Sigmoid colon (tissue), 6 donors: ENCODE measurements at regions not wholly inside any gene's neighbourhood (a gene's known extent, or its start where the extent isn't known, plus 50 kb on each side); places are given as distances from the start of the nearest gene placed in this dataset.

Source experiments
- DNase-seq: peaks from one replicate; pipeline ENCODE4 v3.0.0-alpha.2; 2019
- H3K27ac ChIP-seq, 4 donors: fragments of 200-600 bp; sonication (generic); one replicate each; pipeline ENCODE4 v1.5.1; 2016 to 2019; ENCODE audit warnings: mild to moderate bottlenecking in 1 of 4
- H3K27me3 ChIP-seq, 3 donors: fragments of 200-600 bp; sonication (generic); one replicate each; pipeline ENCODE4 v1.5.1; 2019; ENCODE audit warnings: mild to moderate bottlenecking in 1 of 3
- H3K36me3 ChIP-seq, 4 donors: fragments of 200-600 bp; sonication (generic); one replicate each; pipeline ENCODE4 v1.5.1; 2016 to 2019
- H3K4me1 ChIP-seq, 4 donors: fragments of 200-600 bp; sonication (generic); one replicate each; pipeline ENCODE4 v1.5.1; 2017 to 2019
- H3K4me3 ChIP-seq, 4 donors: fragments of 200-600 bp; sonication (generic); one replicate each; pipeline ENCODE4 v1.5.1; 2017 to 2019; ENCODE audit warnings: mild to moderate bottlenecking in 2 of 4, moderate library complexity in 1 of 4
- H3K9me3 ChIP-seq, 4 donors: fragments of 200-600 bp in 3 of 4; sonication (generic) in 3 of 4; one replicate each; pipeline versions ENCODE4 v1.5.1 to v1.6.1; 2013 to 2019
- CTCF ChIP-seq, 4 experiments: fragments of 450-650 bp in 3 of 4; fragments of 200-600 bp in 1 of 4; IDR thresholded peaks; one replicate each; pipeline ENCODE4 v1.5.1; 2016 to 2019; ENCODE audit warnings: antibody characterized with exemption in 4 of 4, mild to moderate bottlenecking in 3 of 4, moderate library complexity in 2 of 4
- EP300 ChIP-seq, 4 donors: sonication (generic); formaldehyde crosslinking; IDR thresholded peaks; one replicate each; pipeline ENCODE4 v1.6.1; 2017; ENCODE audit warnings: antibody characterized with exemption in 4 of 4
- POLR2A ChIP-seq, 2 donors: fragments of 450-650 bp; IDR thresholded peaks; one replicate each; pipeline ENCODE4 v1.6.1; 2016; ENCODE audit warnings: antibody characterized with exemption in 2 of 2, mild to moderate bottlenecking in 2 of 2, moderate library complexity in 2 of 2
- POLR2AphosphoS5 ChIP-seq, 4 donors: sonication (generic); formaldehyde crosslinking; IDR thresholded peaks; one replicate each; pipeline ENCODE4 v1.6.1; 2017; ENCODE audit warnings: antibody characterized with exemption in 4 of 4
- WGBS, 2 donors: extraction: QIAGEN DNeasy Blood & Tissue Kit; methylation state at CpG; one replicate each; pipeline ENCODE4 v1.1.7; 2013; 5-methylcytosine and 5-hydroxymethylcytosine counted together
- intact Hi-C: fragments of 100-400 bp; cut with DNase I; formaldehyde crosslinking; loops from one replicate; pipeline ENCODE4 v1.15.1; 2023
- donor health status: healthy with polysubstance abuse.
- donor health status: healthy.

GRCh38 chr15:81774309-81774708 is 271.5 kb downstream of the MEX3B start:
- DNase-seq: no peak
- TF ChIP-seq EP300 (IDR thresholded peaks at IDR 0.05) (no peak), CTCF (IDR thresholded peaks at IDR 0.05) (no peak), POLR2A (IDR thresholded peaks at IDR 0.05) (no peak), POLR2AphosphoS5 (IDR thresholded peaks at IDR 0.05) (no peak)
- intact Hi-C loops: no loop called here
- Histone ChIP-seq H3K36me3 (no peaks in the 10 kb centered on the region), H3K27ac (no peak overlapping the region), H3K4me1 (no peaks in the 10 kb centered on the region), H3K9me3 (no peaks in the 10 kb centered on the region), H3K4me3 (no peak overlapping the region), H3K27me3 (no peaks in the 10 kb centered on the region)

DNA sequence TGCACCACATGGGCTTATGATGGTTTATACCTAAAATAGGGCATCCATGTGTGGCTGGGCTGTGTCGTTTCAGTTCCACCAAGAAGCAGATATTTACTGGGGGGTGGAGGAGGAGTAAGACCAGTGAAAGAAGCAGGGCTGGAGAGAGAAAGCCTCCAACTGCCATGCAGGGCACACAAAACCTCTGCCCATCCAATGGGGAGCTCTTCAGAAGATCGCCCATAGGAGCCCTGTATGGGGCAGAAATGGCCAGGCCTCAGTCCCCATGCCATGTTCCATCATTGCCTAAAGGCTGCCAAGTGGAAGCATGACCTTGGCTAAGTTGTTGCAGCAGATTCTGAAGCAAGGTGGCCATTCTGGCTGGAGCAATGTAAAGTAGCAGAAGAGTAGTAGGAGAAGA is 277.0 kb downstream of the MEX3B start:
- Histone ChIP-seq H3K27ac (no peak overlapping the region), H3K9me3 (no peaks in the 10 kb centered on the region), H3K27me3 (no peaks in the 10 kb centered on the region), H3K36me3 (no peaks in the 10 kb centered on the region), H3K4me3 (no peak overlapping the region), H3K4me1 (no peaks in the 10 kb centered on the region)
- DNase-seq: no peak
- intact Hi-C loops: no loop called here
- WGBS, 2 donors: 67 to 78% methylated on average over 2 of the region's 2 CpGs
- TF ChIP-seq CTCF (IDR thresholded peaks at IDR 0.05) (no peak), EP300 (IDR thresholded peaks at IDR 0.05) (no peak)

GRCh38 chr15:81766829-81767475 is 278.9 kb downstream of the MEX3B start:
- no peak overlapping the region for H3K27ac ChIP-seq
- intact Hi-C loops: no loop called here
- 78 to 85% methylated on average over 1 of the region's 1 CpG for WGBS, 2 donors

DNA sequence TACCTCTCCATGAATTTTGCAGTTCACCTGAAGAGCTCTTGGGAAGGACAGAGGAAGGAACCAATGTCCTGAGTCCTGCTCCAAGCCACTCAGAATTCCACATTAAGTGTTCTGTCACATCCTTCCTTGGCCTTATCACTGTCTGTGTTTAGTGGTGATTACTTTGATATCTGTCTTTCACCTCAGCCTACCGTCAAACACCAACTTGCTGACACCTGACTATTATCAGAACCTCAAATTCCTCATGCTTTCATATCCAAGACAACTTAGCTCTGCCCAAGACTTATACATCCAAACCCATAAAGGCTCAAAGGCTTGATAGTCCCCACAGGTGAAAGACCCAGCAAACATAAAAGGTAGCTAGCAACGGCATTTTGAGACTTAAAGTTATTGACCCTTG is 280.0 kb downstream of the MEX3B start:
- intact Hi-C loops: no loop called here
- Histone ChIP-seq H3K36me3 (no peaks in the 10 kb centered on the region), H3K9me3 (no peaks in the 10 kb centered on the region), H3K4me3 (no peak overlapping the region), H3K4me1 (no peaks in the 10 kb centered on the region), H3K27me3 (no peaks in the 10 kb centered on the region), H3K27ac (no peak overlapping the region)
- TF ChIP-seq CTCF (IDR thresholded peaks at IDR 0.05) (no peak), POLR2AphosphoS5 (IDR thresholded peaks at IDR 0.05) (no peak), EP300 (IDR thresholded peaks at IDR 0.05) (no peak), POLR2A (IDR thresholded peaks at IDR 0.05) (no peak)
- no peak for DNase-seq
- WGBS, 2 donors: 32 to 81% methylated on average over 2 of the region's 2 CpGs

More at GRCh38 chr15:81766829-81767475, 278.9 kb downstream of the MEX3B start:
- Histone ChIP-seq H3K27me3 (no peaks in the 10 kb centered on the region), H3K9me3 (no peaks in the 10 kb centered on the region), H3K4me3 (no peak overlapping the region), H3K36me3 (no peaks in the 10 kb centered on the region), H3K4me1 (no peaks in the 10 kb centered on the region)
- TF ChIP-seq POLR2AphosphoS5 (IDR thresholded peaks at IDR 0.05) (no peak), CTCF (IDR thresholded peaks at IDR 0.05) (no peak), EP300 (IDR thresholded peaks at IDR 0.05) (no peak), POLR2A (IDR thresholded peaks at IDR 0.05) (no peak)
- DNase-seq: no peak

DNA sequence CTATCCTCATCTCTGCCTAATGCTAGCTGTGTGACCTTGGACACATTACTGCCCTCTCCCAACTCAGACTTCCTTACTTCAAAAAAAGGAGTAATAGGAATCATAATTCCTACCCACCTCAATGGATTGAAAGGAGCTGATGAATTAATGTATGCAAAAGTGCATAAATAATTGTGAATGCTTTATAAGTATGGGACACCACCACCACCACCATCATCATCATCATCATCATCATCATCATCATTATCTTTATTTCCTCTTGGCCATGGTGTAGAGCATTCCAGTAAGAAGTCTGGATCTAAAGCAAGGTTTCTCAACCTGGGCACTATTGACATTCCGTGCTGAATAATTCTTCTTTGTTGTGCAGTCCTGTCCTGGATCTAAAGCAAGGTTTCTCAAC is 282.5 kb downstream of the MEX3B start:
- Histone ChIP-seq H3K4me1 (peaks cover 0 to 14% (median 11%) of the 10 kb centered on the region in 4 donors), H3K4me3 (no peak overlapping the region), H3K27ac (no peak overlapping the region), H3K27me3 (no peaks in the 10 kb centered on the region), H3K36me3 (no peaks in the 10 kb centered on the region), H3K9me3 (no peaks in the 10 kb centered on the region)
- 93 to 96% methylated on average over 1 of the region's 1 CpG for WGBS, 2 donors
- TF ChIP-seq EP300 (IDR thresholded peaks at IDR 0.05) (no peak), POLR2A (IDR thresholded peaks at IDR 0.05) (no peak), CTCF (IDR thresholded peaks at IDR 0.05) (no peak), POLR2AphosphoS5 (IDR thresholded peaks at IDR 0.05) (no peak)
- DNase-seq: no peak
- intact Hi-C loops: no loop called here
